SK-N-SH (cell line): ENCODE measurements at regions not wholly inside any gene's neighbourhood (a gene's known extent, or its start where the extent isn't known, plus 50 kb on each side); places are given as distances from the start of the nearest gene placed in this dataset.

Experiments
- CHD2 ChIP-seq: fragments of 150-350 bp; IDR thresholded peaks from 2 replicates; pipeline ENCODE4 v1.6.1; 2018; ENCODE audit warnings: low read length; ENCODE audit not compliant: partially characterized antibody
- ELF1 ChIP-seq: IDR thresholded peaks from 2 replicates; pipeline ENCODE4 v1.4.0; 2012
- EP300 ChIP-seq, 2 experiments: IDR thresholded peaks; 2 replicates each; pipeline versions ENCODE4 v1.4.0 to v1.6.1; 2012; ENCODE audit warnings: borderline replicate concordance in 1 of 2, low read depth in 1 of 2, low read length in 1 of 2
- EZH2phosphoT487 ChIP-seq: fragments of 200-600 bp; sonication (generic); IDR thresholded peaks from 2 replicates; pipeline ENCODE4 v1.6.1; 2017; ENCODE audit warnings: low read depth, mixed run types, mild to moderate bottlenecking, antibody characterized with exemption, moderate library complexity, borderline replicate concordance
- FOXJ3 ChIP-seq: sonication (generic); formaldehyde crosslinking; IDR thresholded peaks from 2 replicates; pipeline ENCODE4 v1.5.1; 2020; ENCODE audit warnings: mild to moderate bottlenecking, missing genetic modification reagents
- MEF2A ChIP-seq: IDR thresholded peaks from 2 replicates; pipeline ENCODE4 v1.4.0; 2012; ENCODE audit warnings: low read depth, borderline replicate concordance
- SIN3A ChIP-seq: IDR thresholded peaks from 2 replicates; pipeline ENCODE4 v1.6.1; 2012; ENCODE audit warnings: low read depth, mild to moderate bottlenecking, low read length, moderate library complexity, borderline replicate concordance
- TAF1 ChIP-seq: IDR thresholded peaks from 2 replicates; pipeline ENCODE4 v1.6.1; 2012; ENCODE audit warnings: low read depth, mild to moderate bottlenecking, low read length, moderate library complexity, borderline replicate concordance
- TCF12 ChIP-seq: IDR thresholded peaks from 2 replicates; pipeline ENCODE4 v1.4.0; 2012
- TF ChIP-seq, protein P1 (sequence below): fragments of 200-600 bp; sonication (generic); IDR thresholded peaks from 2 replicates; pipeline ENCODE4 v1.6.1; 2017; ENCODE audit warnings: antibody characterized with exemption, mild to moderate bottlenecking, moderate library complexity

DNA sequence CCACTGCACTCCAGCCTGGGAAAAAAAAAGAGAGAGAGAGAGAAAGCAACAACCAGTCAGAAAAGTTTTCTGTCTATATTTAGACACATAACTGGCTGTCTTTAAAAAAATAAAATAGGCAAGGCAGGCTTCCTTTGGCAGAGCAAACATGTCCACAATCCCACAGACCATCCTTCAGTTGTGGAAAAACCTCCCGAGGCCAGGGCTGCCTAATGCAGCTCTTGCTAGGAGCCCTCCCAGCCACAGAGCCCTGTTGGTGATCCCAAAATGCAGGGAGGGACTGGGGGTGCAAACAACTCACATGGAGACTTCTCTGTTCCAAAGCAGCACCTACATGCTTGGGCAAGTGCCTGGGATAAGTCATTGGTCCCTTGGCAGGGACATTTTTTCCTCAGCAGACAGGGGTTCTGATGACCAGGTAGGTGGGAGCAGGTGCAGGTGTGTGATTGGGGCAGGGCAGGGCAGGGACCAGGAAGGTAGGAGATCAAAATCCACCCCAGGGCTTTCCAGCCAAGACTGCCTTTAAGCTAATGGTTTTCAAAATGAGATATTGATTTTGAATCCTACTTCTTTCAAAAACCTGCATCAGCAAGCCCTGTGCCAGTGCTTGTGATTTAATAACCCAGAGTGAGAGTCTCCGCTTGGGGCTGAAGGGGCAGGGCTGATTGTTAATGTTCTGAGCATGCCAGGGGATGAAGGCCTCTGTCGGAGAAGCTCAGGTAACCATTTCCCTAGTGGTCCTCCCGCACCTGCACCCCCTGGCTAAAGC, 178.5 kb downstream of the USP12 start:
- no peak for TF ChIP-seq EZH2phosphoT487
- TF ChIP-seq CHD2 = no peak
- no peak for TF ChIP-seq TAF1
- TF ChIP-seq, protein P1, sequence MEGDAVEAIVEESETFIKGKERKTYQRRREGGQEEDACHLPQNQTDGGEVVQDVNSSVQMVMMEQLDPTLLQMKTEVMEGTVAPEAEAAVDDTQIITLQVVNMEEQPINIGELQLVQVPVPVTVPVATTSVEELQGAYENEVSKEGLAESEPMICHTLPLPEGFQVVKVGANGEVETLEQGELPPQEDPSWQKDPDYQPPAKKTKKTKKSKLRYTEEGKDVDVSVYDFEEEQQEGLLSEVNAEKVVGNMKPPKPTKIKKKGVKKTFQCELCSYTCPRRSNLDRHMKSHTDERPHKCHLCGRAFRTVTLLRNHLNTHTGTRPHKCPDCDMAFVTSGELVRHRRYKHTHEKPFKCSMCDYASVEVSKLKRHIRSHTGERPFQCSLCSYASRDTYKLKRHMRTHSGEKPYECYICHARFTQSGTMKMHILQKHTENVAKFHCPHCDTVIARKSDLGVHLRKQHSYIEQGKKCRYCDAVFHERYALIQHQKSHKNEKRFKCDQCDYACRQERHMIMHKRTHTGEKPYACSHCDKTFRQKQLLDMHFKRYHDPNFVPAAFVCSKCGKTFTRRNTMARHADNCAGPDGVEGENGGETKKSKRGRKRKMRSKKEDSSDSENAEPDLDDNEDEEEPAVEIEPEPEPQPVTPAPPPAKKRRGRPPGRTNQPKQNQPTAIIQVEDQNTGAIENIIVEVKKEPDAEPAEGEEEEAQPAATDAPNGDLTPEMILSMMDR = no peak
- no peak for TF ChIP-seq SIN3A
- TF ChIP-seq EP300 (IDR thresholded peaks at IDR 0.05; ENCODE audit: borderline replicate concordance in 1 of 2, low read depth in 1 of 2, low read length in 1 of 2) = no peak
- no peak for TF ChIP-seq ELF1
- TF ChIP-seq MEF2A = no peak
- no peak for TF ChIP-seq FOXJ3
- TF ChIP-seq TCF12 = no peak
